ENCODE measurements at regions not wholly inside any gene's neighbourhood (a gene's known extent, or its start where the extent isn't known, plus 50 kb on each side); places are given as distances from the start of the nearest gene placed in this dataset.
"Not testable (repeated sequence)": the region's sequence is repeated elsewhere in the genome, so short reads cannot be mapped to it uniquely, and the experiment has no call there.

- H3K4me3 ChIP-seq: no peak overlapping the region
- WGBS, 10 experiments: 21 to 100% (median 87%) methylated on average over 1 to 6 of the region's 14 CpGs; no CpG with 5 or more reads in 4 of the 10 experiments
- ATAC-seq (replicated peaks in 6 of 8): no peak
- no peaks in the 10 kb centered on the region for H3K4me1 ChIP-seq (replicated peaks in 1 of 2)
- no peak overlapping the region for H3K27ac ChIP-seq
- in situ Hi-C loops (cut with MboI; ENCODE audit: low pct_unique_long_range_greater_than_20kb in 2 of 9, low sequenced_read_pairs in 9 of 9, unreplicated experiment in 9 of 9): no loop called here
These were observed 1314.5 kb upstream of the MIR17HG start for GRCh38 chr13:90032841-90033493.

GRCh38 chr13:90039516-90039915 lies 1308.0 kb upstream of the MIR17HG start:
- no peak overlapping the region for H3K4me3 ChIP-seq
- in situ Hi-C loops (cut with MboI; ENCODE audit: low pct_unique_long_range_greater_than_20kb in 2 of 9, low sequenced_read_pairs in 9 of 9, unreplicated experiment in 9 of 9): no loop called here
- whole genome bisulfite sequencing, 10 experiments: 0 to 100% (median 85%) methylated on average over 1 to 3 of the region's 3 CpGs
- no peak for ATAC-seq (replicated peaks in 6 of 8)
- H3K27ac ChIP-seq: no peak overlapping the region
- H3K4me1 ChIP-seq (replicated peaks in 1 of 2): no peaks in the 10 kb centered on the region

- in situ Hi-C loops (cut with MboI; ENCODE audit: low pct_unique_long_range_greater_than_20kb in 2 of 9, low sequenced_read_pairs in 9 of 9, unreplicated experiment in 9 of 9): no loop called here
- Histone ChIP-seq H3K27ac (no peak overlapping the region), H3K4me3 (no peak overlapping the region), H3K4me1 (replicated peaks in 1 of 2) (no peaks in the 10 kb centered on the region)
- 33 to 60% methylated on average over 1 of the region's 2 CpGs; no CpG with 5 or more reads in 8 of the 10 experiments for WGBS, 10 experiments
- no peak for ATAC-seq (replicated peaks in 6 of 8)
These were observed 1299.9 kb upstream of the MIR17HG start for GRCh38 chr13:90047600-90047999.

GRCh38 chr13:90049989-90050671 lies 1297.4 kb upstream of the MIR17HG start:
- 0 to 50% (median 24%) methylated on average over 1 to 2 of the region's 2 CpGs; no CpG with 5 or more reads in 1 of the 10 experiments for WGBS, 10 experiments
- no peak overlapping the region for H3K27ac ChIP-seq
- no peak overlapping the region for H3K4me3 ChIP-seq
- in situ Hi-C loops (cut with MboI; ENCODE audit: low pct_unique_long_range_greater_than_20kb in 2 of 9, low sequenced_read_pairs in 9 of 9, unreplicated experiment in 9 of 9): no loop called here
- H3K4me1 ChIP-seq (replicated peaks in 1 of 2): no peaks in the 10 kb centered on the region
- ATAC-seq (replicated peaks in 6 of 8): no peak

- Histone ChIP-seq H3K4me1 (replicated peaks in 1 of 2) (no peaks in the 10 kb centered on the region), H3K4me3 (no peak overlapping the region), H3K27ac (peak overlapping the region in 1 of 2 donors; percentile 39)
- in situ Hi-C loops (cut with MboI; ENCODE audit: low pct_unique_long_range_greater_than_20kb in 2 of 9, low sequenced_read_pairs in 9 of 9, unreplicated experiment in 9 of 9): no loop called here
- 0 to 100% (median 56%) methylated on average over 1 to 3 of the region's 3 CpGs for WGBS, 10 experiments
- no peak for ATAC-seq (replicated peaks in 6 of 8)
These were observed 1292.4 kb upstream of the MIR17HG start for GRCh38 chr13:90055121-90055520.

- no peak overlapping the region for H3K27ac ChIP-seq
- no peak for ATAC-seq (replicated peaks in 6 of 8)
- H3K4me1 ChIP-seq (replicated peaks in 1 of 2): no peaks in the 10 kb centered on the region
- in situ Hi-C loops (cut with MboI; ENCODE audit: low pct_unique_long_range_greater_than_20kb in 2 of 9, low sequenced_read_pairs in 9 of 9, unreplicated experiment in 9 of 9): no loop called here
- no peak overlapping the region for H3K4me3 ChIP-seq
These were observed 1291.7 kb upstream of the MIR17HG start for GRCh38 chr13:90055760-90056159.

- in situ Hi-C loops (cut with MboI; ENCODE audit: low pct_unique_long_range_greater_than_20kb in 2 of 9, low sequenced_read_pairs in 9 of 9, unreplicated experiment in 9 of 9); ATAC-seq (replicated peaks in 6 of 8); H3K27ac ChIP-seq; H3K4me3 ChIP-seq; H3K4me1 ChIP-seq (replicated peaks in 1 of 2): not testable (repeated sequence)
These were observed 1283.3 kb upstream of the MIR17HG start for GRCh38 chr13:90064226-90064625.

GRCh38 chr13:90068658-90069057 lies 1278.8 kb upstream of the MIR17HG start:
- in situ Hi-C loops (cut with MboI; ENCODE audit: low pct_unique_long_range_greater_than_20kb in 2 of 9, low sequenced_read_pairs in 9 of 9, unreplicated experiment in 9 of 9): no loop called here
- WGBS, 10 experiments: 0 to 64% (median 40%) methylated on average over 1 to 3 of the region's 3 CpGs; no CpG with 5 or more reads in 1 of the 10 experiments
- ATAC-seq (replicated peaks in 6 of 8): no peak
- no peaks in the 10 kb centered on the region for H3K4me1 ChIP-seq (replicated peaks in 1 of 2)
- H3K27ac ChIP-seq: no peak overlapping the region
- H3K4me3 ChIP-seq: no peak overlapping the region

GRCh38 chr13:90070362-90070761 lies 1277.1 kb upstream of the MIR17HG start:
- Histone ChIP-seq H3K4me3 (no peak overlapping the region), H3K27ac (no peak overlapping the region), H3K4me1 (replicated peaks in 1 of 2) (no peaks in the 10 kb centered on the region)
- ATAC-seq (replicated peaks in 6 of 8): no peak
- WGBS, 10 experiments: 29 to 100% (median 83%) methylated on average over 1 of the region's 1 CpG; no CpG with 5 or more reads in 3 of the 10 experiments
- in situ Hi-C loops (cut with MboI; ENCODE audit: low pct_unique_long_range_greater_than_20kb in 2 of 9, low sequenced_read_pairs in 9 of 9, unreplicated experiment in 9 of 9): no loop called here

- Histone ChIP-seq H3K27ac (no peak overlapping the region), H3K4me3 (no peak overlapping the region), H3K4me1 (replicated peaks in 1 of 2) (no peaks in the 10 kb centered on the region)
- 43 to 100% (median 71%) methylated on average over 1 to 4 of the region's 4 CpGs; no CpG with 5 or more reads in 1 of the 10 experiments for WGBS, 10 experiments
- ATAC-seq (replicated peaks in 6 of 8): no peak
- in situ Hi-C loops (cut with MboI; ENCODE audit: low pct_unique_long_range_greater_than_20kb in 2 of 9, low sequenced_read_pairs in 9 of 9, unreplicated experiment in 9 of 9): no loop called here
These were observed 1276.5 kb upstream of the MIR17HG start for GRCh38 chr13:90070837-90071525.

GRCh38 chr13:90084684-90085290 lies 1262.7 kb upstream of the MIR17HG start:
- 63 to 100% (median 90%) methylated on average over 1 of the region's 1 CpG; no CpG with 5 or more reads in 4 of the 10 experiments for WGBS, 10 experiments
- ATAC-seq (replicated peaks in 6 of 8): no peak
- in situ Hi-C loops (cut with MboI; ENCODE audit: low pct_unique_long_range_greater_than_20kb in 2 of 9, low sequenced_read_pairs in 9 of 9, unreplicated experiment in 9 of 9): no loop called here

GRCh38 chr13:90089051-90089450 lies 1258.4 kb upstream of the MIR17HG start:
- Histone ChIP-seq H3K4me1 (replicated peaks in 1 of 2) (no peaks in the 10 kb centered on the region), H3K4me3 (no peak overlapping the region), H3K27ac (no peak overlapping the region)
- WGBS, 10 experiments: 42 to 100% (median 90%) methylated on average over 1 to 3 of the region's 3 CpGs
- ATAC-seq (replicated peaks in 6 of 8): no peak
- in situ Hi-C loops (cut with MboI; ENCODE audit: low pct_unique_long_range_greater_than_20kb in 2 of 9, low sequenced_read_pairs in 9 of 9, unreplicated experiment in 9 of 9): no loop called here

More at GRCh38 chr13:90084684-90085290, 1262.7 kb upstream of the MIR17HG start:
- no peak overlapping the region for H3K4me3 ChIP-seq
- H3K27ac ChIP-seq: no peak overlapping the region
- no peaks in the 10 kb centered on the region for H3K4me1 ChIP-seq (replicated peaks in 1 of 2)

- H3K4me3 ChIP-seq: no peak overlapping the region
- WGBS, 10 experiments: 10 to 82% (median 63%) methylated on average over 2 to 4 of the region's 4 CpGs; no CpG with 5 or more reads in 1 of the 10 experiments
- H3K27ac ChIP-seq: no peak overlapping the region
- in situ Hi-C loops (cut with MboI; ENCODE audit: low pct_unique_long_range_greater_than_20kb in 2 of 9, low sequenced_read_pairs in 9 of 9, unreplicated experiment in 9 of 9): no loop called here
- no peak for ATAC-seq (replicated peaks in 6 of 8)
- H3K4me1 ChIP-seq (replicated peaks in 1 of 2): no peaks in the 10 kb centered on the region
These were observed 1255.9 kb upstream of the MIR17HG start for GRCh38 chr13:90091611-90092010.
